Subcutaneous abdominal adipose tissue (tissue), 5 donors: ENCODE measurements at regions not wholly inside any gene's neighbourhood (a gene's known extent, or its start where the extent isn't known, plus 50 kb on each side); places are given as distances from the start of the nearest gene placed in this dataset.

Experiments used
- H3K27ac ChIP-seq: one replicate; pipeline ENCODE4 v1.7.0; 2013; ENCODE audit warnings: low read depth, mild to moderate bottlenecking, inconsistent platforms, low read length, moderate library complexity
- H3K27me3 ChIP-seq, 5 donors: one replicate each; pipeline ENCODE4 v1.7.0; 2013; ENCODE audit warnings: low read length in 5 of 5, inconsistent platforms in 1 of 5; ENCODE audit not compliant: control insufficient read depth in 5 of 5, insufficient read depth in 4 of 5
- H3K36me3 ChIP-seq, 5 donors: one replicate each; pipeline ENCODE4 v1.7.0; 2013; ENCODE audit warnings: low read length in 5 of 5; ENCODE audit not compliant: control insufficient read depth in 5 of 5, insufficient read depth in 5 of 5
- H3K4me1 ChIP-seq, 5 donors: one replicate each; pipeline ENCODE4 v1.7.0; 2013; ENCODE audit warnings: low read length in 5 of 5, mild to moderate bottlenecking in 3 of 5, moderate library complexity in 1 of 5; ENCODE audit not compliant: control insufficient read depth in 5 of 5, insufficient read depth in 5 of 5
- H3K4me3 ChIP-seq, 5 donors: one replicate each; pipeline ENCODE4 v1.7.0; 2013; ENCODE audit warnings: low read length in 5 of 5, low read depth in 1 of 5
- H3K9ac ChIP-seq, 5 donors: one replicate each; pipeline ENCODE4 v1.7.0; 2013; ENCODE audit warnings: low read length in 5 of 5, mild to moderate bottlenecking in 4 of 5, moderate library complexity in 3 of 5
- H3K9me3 ChIP-seq, 5 donors: one replicate each; pipeline ENCODE4 v1.7.0; 2013; ENCODE audit warnings: low read length in 5 of 5; ENCODE audit not compliant: control insufficient read depth in 5 of 5
- donor health status: healthy.
- donor health status: healthy.
- donor health status: healthy.
- donor health status: healthy.
- donor health status: healthy.

GRCh38 chr3:73954506-73954905, 329.8 kb upstream of the PDZRN3 start:
- Histone ChIP-seq H3K4me1 (no peaks in the 10 kb centered on the region), H3K27ac (no peak overlapping the region), H3K27me3 (no peaks in the 10 kb centered on the region), H3K9ac (no peak overlapping the region), H3K9me3 (peaks cover 0 to 5% (median 0%) of the 10 kb centered on the region in 5 donors), H3K4me3 (no peak overlapping the region), H3K36me3 (no peaks in the 10 kb centered on the region)

DNA sequence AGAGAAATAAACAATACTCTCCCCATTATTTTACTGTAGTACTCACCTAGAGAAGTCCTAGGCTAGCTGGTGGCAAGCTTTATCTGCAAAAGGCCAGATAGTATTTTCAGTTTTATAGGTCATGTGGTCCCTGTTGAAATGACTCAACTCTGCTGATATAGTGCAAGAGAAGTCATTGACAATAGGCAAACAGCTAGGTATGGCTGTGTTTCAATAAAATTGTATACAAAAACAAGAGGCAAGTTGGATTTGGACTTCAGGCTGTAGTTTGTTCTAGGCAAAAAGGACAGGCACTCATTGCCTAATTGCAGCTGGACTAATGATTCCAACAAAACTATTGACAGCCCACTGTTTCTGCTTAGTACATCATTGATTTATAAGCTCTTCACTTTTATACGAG, 328.0 kb upstream of the PDZRN3 start:
- Histone ChIP-seq H3K4me1 (no peaks in the 10 kb centered on the region), H3K27me3 (no peaks in the 10 kb centered on the region), H3K4me3 (no peak overlapping the region), H3K27ac (no peak overlapping the region), H3K9me3 (peaks cover 0 to 5% (median 0%) of the 10 kb centered on the region in 5 donors), H3K36me3 (no peaks in the 10 kb centered on the region), H3K9ac (no peak overlapping the region)

GRCh38 chr3:73950865-73951558, 326.3 kb upstream of the PDZRN3 start:
- no peaks in the 10 kb centered on the region for H3K9me3 ChIP-seq
- no peaks in the 10 kb centered on the region for H3K36me3 ChIP-seq
- no peak overlapping the region for H3K27ac ChIP-seq
- H3K9ac ChIP-seq, result no peak overlapping the region
- H3K27me3 ChIP-seq, result no peaks in the 10 kb centered on the region
- H3K4me3 ChIP-seq, result no peak overlapping the region
- H3K4me1 ChIP-seq, result no peaks in the 10 kb centered on the region

- Histone ChIP-seq H3K36me3 (no peaks in the 10 kb centered on the region), H3K9me3 (no peaks in the 10 kb centered on the region), H3K4me3 (no peak overlapping the region), H3K4me1 (no peaks in the 10 kb centered on the region), H3K27me3 (no peaks in the 10 kb centered on the region), H3K9ac (no peak overlapping the region), H3K27ac (no peak overlapping the region)
Observed at GRCh38 chr3:73945541-73945940, 320.8 kb upstream of the PDZRN3 start.

GRCh38 chr3:73939985-73940384, 315.2 kb upstream of the PDZRN3 start:
- Histone ChIP-seq H3K9me3 (peaks cover 0 to 5% (median 0%) of the 10 kb centered on the region in 5 donors), H3K36me3 (no peaks in the 10 kb centered on the region), H3K4me1 (no peaks in the 10 kb centered on the region), H3K27ac (no peak overlapping the region), H3K27me3 (no peaks in the 10 kb centered on the region), H3K9ac (no peak overlapping the region), H3K4me3 (no peak overlapping the region)

DNA sequence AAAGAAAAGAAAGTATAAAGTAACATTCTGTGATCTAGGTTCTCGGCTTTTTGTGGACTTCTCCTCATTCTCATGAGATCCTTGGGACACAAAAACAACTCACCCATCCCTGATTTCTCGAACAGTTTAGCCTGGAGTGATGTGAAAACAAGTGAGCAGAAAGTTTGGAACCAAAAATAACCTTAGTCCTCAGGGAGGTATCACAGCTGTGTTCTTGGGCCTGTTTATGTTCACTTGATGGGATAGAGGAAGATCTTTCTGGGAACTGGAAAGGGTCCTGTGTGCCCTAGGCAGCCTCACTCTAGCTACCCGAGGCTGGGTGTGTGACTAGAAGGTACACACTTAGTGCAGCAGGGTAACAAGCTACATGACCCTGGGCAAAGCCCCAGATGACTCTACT, 308.8 kb upstream of the PDZRN3 start:
- H3K9me3 ChIP-seq, result no peaks in the 10 kb centered on the region
- no peak overlapping the region for H3K27ac ChIP-seq
- H3K36me3 ChIP-seq, result no peaks in the 10 kb centered on the region
- H3K9ac ChIP-seq, result no peak overlapping the region
- no peak overlapping the region for H3K4me3 ChIP-seq
- H3K27me3 ChIP-seq, result no peaks in the 10 kb centered on the region
- no peaks in the 10 kb centered on the region for H3K4me1 ChIP-seq

- Histone ChIP-seq H3K4me1 (no peaks in the 10 kb centered on the region), H3K4me3 (no peak overlapping the region), H3K9me3 (no peaks in the 10 kb centered on the region)
Observed at GRCh38 chr3:73927203-73927570, 302.4 kb upstream of the PDZRN3 start.

GRCh38 chr3:73926360-73927202, 301.8 kb upstream of the PDZRN3 start:
- Histone ChIP-seq H3K27me3 (no peaks in the 10 kb centered on the region), H3K4me3 (no peak overlapping the region), H3K4me1 (no peaks in the 10 kb centered on the region), H3K9ac (no peak overlapping the region), H3K27ac (no peak overlapping the region), H3K9me3 (no peaks in the 10 kb centered on the region), H3K36me3 (no peaks in the 10 kb centered on the region)

More at GRCh38 chr3:73927203-73927570, 302.4 kb upstream of the PDZRN3 start:
- H3K27ac ChIP-seq, result no peak overlapping the region
- no peaks in the 10 kb centered on the region for H3K27me3 ChIP-seq
- H3K9ac ChIP-seq, result no peak overlapping the region
- H3K36me3 ChIP-seq, result no peaks in the 10 kb centered on the region

- no peaks in the 10 kb centered on the region for H3K9me3 ChIP-seq
- no peak overlapping the region for H3K4me3 ChIP-seq
- H3K9ac ChIP-seq, result no peak overlapping the region
- H3K36me3 ChIP-seq, result no peaks in the 10 kb centered on the region
- H3K27ac ChIP-seq, result no peak overlapping the region
- H3K4me1 ChIP-seq, result no peaks in the 10 kb centered on the region
- H3K27me3 ChIP-seq, result no peaks in the 10 kb centered on the region
Observed at GRCh38 chr3:73925011-73925410, 300.3 kb upstream of the PDZRN3 start.

GRCh38 chr3:73924048-73924447, 299.3 kb upstream of the PDZRN3 start:
- Histone ChIP-seq H3K27ac (no peak overlapping the region), H3K27me3 (no peaks in the 10 kb centered on the region), H3K36me3 (no peaks in the 10 kb centered on the region), H3K9me3 (no peaks in the 10 kb centered on the region), H3K4me3 (no peak overlapping the region), H3K4me1 (no peaks in the 10 kb centered on the region), H3K9ac (no peak overlapping the region)
